Sigmoid colon (tissue), 4 donors: ENCODE measurements at regions not wholly inside any gene's neighbourhood (a gene's known extent, or its start where the extent isn't known, plus 50 kb on each side); places are given as distances from the start of the nearest gene placed in this dataset.

Experiments used
- EP300 ChIP-seq, 4 donors: sonication (generic); formaldehyde crosslinking; IDR thresholded peaks; one replicate each; pipeline ENCODE4 v1.6.1; 2017; ENCODE audit warnings: antibody characterized with exemption in 4 of 4
- POLR2A ChIP-seq, 2 donors: fragments of 450-650 bp; IDR thresholded peaks; one replicate each; pipeline ENCODE4 v1.6.1; 2016; ENCODE audit warnings: antibody characterized with exemption in 2 of 2, mild to moderate bottlenecking in 2 of 2, moderate library complexity in 2 of 2
- POLR2AphosphoS5 ChIP-seq, 4 donors: sonication (generic); formaldehyde crosslinking; IDR thresholded peaks; one replicate each; pipeline ENCODE4 v1.6.1; 2017; ENCODE audit warnings: antibody characterized with exemption in 4 of 4
- TF ChIP-seq, protein P1 (sequence below), 4 experiments: fragments of 450-650 bp in 3 of 4; fragments of 200-600 bp in 1 of 4; IDR thresholded peaks; one replicate each; pipeline ENCODE4 v1.5.1; 2016 to 2019; ENCODE audit warnings: antibody characterized with exemption in 4 of 4, mild to moderate bottlenecking in 3 of 4, moderate library complexity in 2 of 4

GRCh38 chr13:60324131-60324530 lies 72.9 kb upstream of the TDRD3 start:
- TF ChIP-seq, protein P1, sequence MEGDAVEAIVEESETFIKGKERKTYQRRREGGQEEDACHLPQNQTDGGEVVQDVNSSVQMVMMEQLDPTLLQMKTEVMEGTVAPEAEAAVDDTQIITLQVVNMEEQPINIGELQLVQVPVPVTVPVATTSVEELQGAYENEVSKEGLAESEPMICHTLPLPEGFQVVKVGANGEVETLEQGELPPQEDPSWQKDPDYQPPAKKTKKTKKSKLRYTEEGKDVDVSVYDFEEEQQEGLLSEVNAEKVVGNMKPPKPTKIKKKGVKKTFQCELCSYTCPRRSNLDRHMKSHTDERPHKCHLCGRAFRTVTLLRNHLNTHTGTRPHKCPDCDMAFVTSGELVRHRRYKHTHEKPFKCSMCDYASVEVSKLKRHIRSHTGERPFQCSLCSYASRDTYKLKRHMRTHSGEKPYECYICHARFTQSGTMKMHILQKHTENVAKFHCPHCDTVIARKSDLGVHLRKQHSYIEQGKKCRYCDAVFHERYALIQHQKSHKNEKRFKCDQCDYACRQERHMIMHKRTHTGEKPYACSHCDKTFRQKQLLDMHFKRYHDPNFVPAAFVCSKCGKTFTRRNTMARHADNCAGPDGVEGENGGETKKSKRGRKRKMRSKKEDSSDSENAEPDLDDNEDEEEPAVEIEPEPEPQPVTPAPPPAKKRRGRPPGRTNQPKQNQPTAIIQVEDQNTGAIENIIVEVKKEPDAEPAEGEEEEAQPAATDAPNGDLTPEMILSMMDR (IDR thresholded peaks at IDR 0.05): no peak
- TF ChIP-seq POLR2AphosphoS5 (IDR thresholded peaks at IDR 0.05) (no peak), POLR2A (IDR thresholded peaks at IDR 0.05) (no peak), EP300 (IDR thresholded peaks at IDR 0.05) (no peak)
